Calu3 (cell line): ENCODE measurements at regions not wholly inside any gene's neighbourhood (a gene's known extent, or its start where the extent isn't known, plus 50 kb on each side); places are given as distances from the start of the nearest gene placed in this dataset.

Experiments used
- BruUV-seq: library from RNA; stranded (reverse); fragments of 400-500 nt; replicated peaks from 2 replicates; lab custom pipeline; 2021; lab: Mats Ljungman, UMichigan
- CTCF ChIA-PET: fragments of 300-600 bp; sonication (Branson Sonifier 250); formaldehyde crosslinking; loops from one replicate; lab custom pipeline; 2022; ENCODE audit warnings: antibody characterized with exemption; lab: Charles Lee
- DNase-seq: peaks from one replicate; pipeline ENCODE4 v3.0.0; 2022
- H3K27ac Mint-ChIP-seq: one replicate; pipeline ENCODE4 v1.8.0; 2022; ENCODE audit warnings: mixed read lengths; ENCODE audit not compliant: unreplicated experiment
- H3K27me3 Mint-ChIP-seq: one replicate; pipeline ENCODE4 v1.8.0; 2022; ENCODE audit warnings: mixed read lengths; ENCODE audit not compliant: unreplicated experiment
- H3K36me3 Mint-ChIP-seq: one replicate; pipeline ENCODE4 v1.8.0; 2022; ENCODE audit warnings: mild to moderate bottlenecking, moderate library complexity, mixed read lengths; ENCODE audit not compliant: insufficient read depth, unreplicated experiment
- H3K4me1 Mint-ChIP-seq: one replicate; pipeline ENCODE4 v1.8.0; 2022; ENCODE audit warnings: mild to moderate bottlenecking, low read depth, mixed read lengths; ENCODE audit not compliant: unreplicated experiment
- H3K4me3 Mint-ChIP-seq: one replicate; pipeline ENCODE4 v1.8.0; 2022; ENCODE audit warnings: mild to moderate bottlenecking, low read depth, moderate library complexity, mixed read lengths; ENCODE audit not compliant: unreplicated experiment
- H3K9me3 Mint-ChIP-seq: one replicate; pipeline ENCODE4 v1.8.0; 2022; ENCODE audit warnings: low read depth, mixed read lengths; ENCODE audit not compliant: unreplicated experiment
- intact Hi-C: fragments of 100-400 bp; cut with micrococcal nuclease; formaldehyde crosslinking; loops from one replicate; pipeline ENCODE4 v1.10.0; 2022; ENCODE audit not compliant: unreplicated experiment
- TF ChIP-seq, protein P1 (sequence below): fragments of 200-600 bp; IDR thresholded peaks from one replicate; pipeline ENCODE4 v1.8.0; 2022; ENCODE audit warnings: antibody characterized with exemption; ENCODE audit not compliant: unreplicated experiment

- CTCF ChIA-PET, result no interaction called here
- no peak for DNase-seq
Measured at GRCh38 chr12:41795910-41796309, 348.8 kb downstream of the GXYLT1 start.

DNA sequence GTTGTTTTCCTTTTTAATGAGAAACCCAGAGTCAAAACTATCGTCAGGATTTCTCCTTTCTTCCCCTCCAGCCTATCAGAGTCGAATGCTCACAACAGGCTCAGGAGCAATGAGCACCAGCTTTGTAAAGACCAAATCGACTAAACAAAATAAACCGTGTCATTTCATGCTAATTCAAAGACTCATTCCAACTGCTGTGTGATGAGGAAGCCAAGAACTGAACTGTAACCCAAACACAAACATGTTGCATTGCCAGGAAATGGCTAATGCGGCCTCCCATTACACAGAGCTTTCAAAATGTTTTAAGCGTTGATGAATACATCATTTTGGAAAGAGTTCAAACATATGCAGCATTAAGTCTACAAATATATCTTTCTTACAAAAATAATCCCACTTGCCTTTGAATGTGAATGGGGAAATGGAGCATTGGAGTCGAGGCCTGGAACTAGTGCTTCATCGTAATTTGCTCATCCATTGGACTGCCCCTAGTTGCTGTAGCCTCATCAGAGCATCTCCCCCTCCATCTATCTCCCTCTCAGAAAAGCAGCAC, 349.5 kb downstream of the GXYLT1 start:
- no peak for DNase-seq
- no peaks in the 10 kb centered on the region for H3K9me3 Mint-ChIP-seq
- no peaks in the 10 kb centered on the region for H3K36me3 Mint-ChIP-seq
- no peaks in the 10 kb centered on the region for H3K4me1 Mint-ChIP-seq
- H3K27ac Mint-ChIP-seq, result no peak overlapping the region
- intact Hi-C loops, result no loop called here
- no peaks in the 10 kb centered on the region for H3K27me3 Mint-ChIP-seq
- CTCF ChIA-PET, result no interaction called here
- TF ChIP-seq, protein P1, sequence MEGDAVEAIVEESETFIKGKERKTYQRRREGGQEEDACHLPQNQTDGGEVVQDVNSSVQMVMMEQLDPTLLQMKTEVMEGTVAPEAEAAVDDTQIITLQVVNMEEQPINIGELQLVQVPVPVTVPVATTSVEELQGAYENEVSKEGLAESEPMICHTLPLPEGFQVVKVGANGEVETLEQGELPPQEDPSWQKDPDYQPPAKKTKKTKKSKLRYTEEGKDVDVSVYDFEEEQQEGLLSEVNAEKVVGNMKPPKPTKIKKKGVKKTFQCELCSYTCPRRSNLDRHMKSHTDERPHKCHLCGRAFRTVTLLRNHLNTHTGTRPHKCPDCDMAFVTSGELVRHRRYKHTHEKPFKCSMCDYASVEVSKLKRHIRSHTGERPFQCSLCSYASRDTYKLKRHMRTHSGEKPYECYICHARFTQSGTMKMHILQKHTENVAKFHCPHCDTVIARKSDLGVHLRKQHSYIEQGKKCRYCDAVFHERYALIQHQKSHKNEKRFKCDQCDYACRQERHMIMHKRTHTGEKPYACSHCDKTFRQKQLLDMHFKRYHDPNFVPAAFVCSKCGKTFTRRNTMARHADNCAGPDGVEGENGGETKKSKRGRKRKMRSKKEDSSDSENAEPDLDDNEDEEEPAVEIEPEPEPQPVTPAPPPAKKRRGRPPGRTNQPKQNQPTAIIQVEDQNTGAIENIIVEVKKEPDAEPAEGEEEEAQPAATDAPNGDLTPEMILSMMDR, result no peak
- BruUV-seq, result no TSS peak
- no peak overlapping the region for H3K4me3 Mint-ChIP-seq

More at GRCh38 chr12:41795910-41796309, 348.8 kb downstream of the GXYLT1 start:
- intact Hi-C loops, result no loop called here
- TF ChIP-seq, protein P1, result no peak
- no peak overlapping the region for H3K4me3 Mint-ChIP-seq
- H3K27ac Mint-ChIP-seq, result no peak overlapping the region
- no peaks in the 10 kb centered on the region for H3K4me1 Mint-ChIP-seq
- no TSS peak for BruUV-seq
- no peaks in the 10 kb centered on the region for H3K9me3 Mint-ChIP-seq
- no peaks in the 10 kb centered on the region for H3K27me3 Mint-ChIP-seq
- no peaks in the 10 kb centered on the region for H3K36me3 Mint-ChIP-seq

GRCh38 chr12:41794336-41794735, 350.3 kb downstream of the GXYLT1 start:
- intact Hi-C loops, result no loop called here
- BruUV-seq, result no TSS peak
- Mint-ChIP-seq H3K27me3 (no peaks in the 10 kb centered on the region), H3K36me3 (no peaks in the 10 kb centered on the region), H3K9me3 (no peaks in the 10 kb centered on the region), H3K27ac (no peak overlapping the region), H3K4me3 (no peak overlapping the region), H3K4me1 (no peaks in the 10 kb centered on the region)
- TF ChIP-seq, protein P1, result no peak
- CTCF ChIA-PET, result no interaction called here
- no peak for DNase-seq

GRCh38 chr12:41784957-41785356, 359.7 kb downstream of the GXYLT1 start:
- CTCF ChIA-PET, result no interaction called here
- Mint-ChIP-seq H3K27ac (no peak overlapping the region), H3K4me1 (no peaks in the 10 kb centered on the region), H3K36me3 (peaks cover 4% of the 10 kb centered on the region), H3K27me3 (no peaks in the 10 kb centered on the region), H3K4me3 (no peak overlapping the region), H3K9me3 (no peaks in the 10 kb centered on the region)
- no TSS peak for BruUV-seq
- TF ChIP-seq, protein P1, result no peak
- no peak for DNase-seq
- intact Hi-C loops, result no loop called here
